OCI-LY1 (cell line): ENCODE measurements at regions not wholly inside any gene's neighbourhood (a gene's known extent, or its start where the extent isn't known, plus 50 kb on each side); places are given as distances from the start of the nearest gene placed in this dataset.

Experiments used
- H2AFZ ChIP-seq: fragments of 200-600 bp; sonication (generic), shearing (Covaris generic); 2 replicates; pipeline ENCODE4 v1.6.0; 2014; ENCODE audit warnings: antibody characterized with exemption, mild to moderate bottlenecking, low read length
- H3F3A ChIP-seq: fragments of 200-600 bp; sonication (generic), shearing (Covaris generic); 2 replicates; pipeline ENCODE4 v1.6.0; 2014; ENCODE audit warnings: mild to moderate bottlenecking, antibody characterized with exemption, low read length, moderate library complexity; ENCODE audit not compliant: insufficient read depth
- H3K27ac ChIP-seq: fragments of 200-600 bp; sonication (generic); 2 replicates; pipeline ENCODE4 v1.5.1; 2014; ENCODE audit warnings: low read length, mixed run types, mild to moderate bottlenecking, low read depth; ENCODE audit not compliant: poor library complexity, severe bottlenecking
- H3K27me3 ChIP-seq: fragments of 200-600 bp; sonication (generic); 2 replicates; pipeline ENCODE4 v1.6.0; 2014; ENCODE audit warnings: antibody characterized with exemption, mild to moderate bottlenecking, low read length, moderate library complexity; ENCODE audit not compliant: insufficient read depth
- H3K36me3 ChIP-seq: fragments of 200-600 bp; sonication (generic); 2 replicates; pipeline ENCODE4 v1.6.1; 2014; ENCODE audit warnings: mild to moderate bottlenecking, antibody characterized with exemption, low read length, moderate library complexity, mixed read lengths; ENCODE audit not compliant: insufficient read depth
- H3K4me1 ChIP-seq: fragments of 200-600 bp; sonication (generic); 2 replicates; pipeline ENCODE4 v1.5.1; 2014; ENCODE audit warnings: mild to moderate bottlenecking, low read length, moderate library complexity; ENCODE audit not compliant: insufficient read depth, severe bottlenecking
- H3K4me2 ChIP-seq: fragments of 200-600 bp; sonication (generic), shearing (Covaris generic); 2 replicates; pipeline ENCODE4 v1.6.1; 2014; ENCODE audit warnings: low read length
- H3K4me3 ChIP-seq: fragments of 200-600 bp; sonication (generic); 2 replicates; pipeline ENCODE4 v1.5.1; 2014; ENCODE audit warnings: low read length, low read depth, mild to moderate bottlenecking, mixed read lengths; ENCODE audit not compliant: poor library complexity, severe bottlenecking
- H3K79me2 ChIP-seq: fragments of 200-600 bp; shearing (Covaris generic); 2 replicates; pipeline ENCODE4 v1.6.1; 2016; ENCODE audit warnings: mixed run types, low read length, mixed read lengths; ENCODE audit not compliant: insufficient read depth
- H3K9ac ChIP-seq: fragments of 200-600 bp; sonication (generic), shearing (Covaris generic); 2 replicates; pipeline ENCODE4 v1.6.1; 2014; ENCODE audit warnings: mild to moderate bottlenecking, low read length, mixed read lengths
- H3K9me2 ChIP-seq: fragments of 200-600 bp; sonication (generic), shearing (Covaris generic); 2 replicates; pipeline ENCODE4 v1.6.1; 2014; ENCODE audit warnings: low read depth, mild to moderate bottlenecking, low read length, mixed read lengths
- H3K9me3 ChIP-seq: fragments of 200-600 bp; shearing (Covaris generic); 2 replicates; pipeline ENCODE4 v1.6.1; 2014; ENCODE audit warnings: low read length, mixed read lengths
- H4K20me1 ChIP-seq: fragments of 200-600 bp; sonication (generic), shearing (Covaris generic); 2 replicates; pipeline ENCODE4 v1.6.0; 2016; ENCODE audit warnings: mild to moderate bottlenecking, low read length; ENCODE audit not compliant: insufficient read depth
- CTCF ChIP-seq: fragments of 200-600 bp; sonication (generic), shearing (Covaris generic); IDR thresholded peaks from 2 replicates; pipeline ENCODE4 v1.5.1; 2017; ENCODE audit warnings: mild to moderate bottlenecking, antibody characterized with exemption, low read length, moderate library complexity, mixed read lengths
- EZH2 ChIP-seq: fragments of 200-600 bp; sonication (generic), shearing (Covaris generic); IDR thresholded peaks from 2 replicates; pipeline ENCODE4 v1.8.0; 2017; ENCODE audit warnings: borderline replicate concordance, mixed run types, mild to moderate bottlenecking, antibody characterized with exemption, low read length, moderate library complexity, mixed read lengths

DNA sequence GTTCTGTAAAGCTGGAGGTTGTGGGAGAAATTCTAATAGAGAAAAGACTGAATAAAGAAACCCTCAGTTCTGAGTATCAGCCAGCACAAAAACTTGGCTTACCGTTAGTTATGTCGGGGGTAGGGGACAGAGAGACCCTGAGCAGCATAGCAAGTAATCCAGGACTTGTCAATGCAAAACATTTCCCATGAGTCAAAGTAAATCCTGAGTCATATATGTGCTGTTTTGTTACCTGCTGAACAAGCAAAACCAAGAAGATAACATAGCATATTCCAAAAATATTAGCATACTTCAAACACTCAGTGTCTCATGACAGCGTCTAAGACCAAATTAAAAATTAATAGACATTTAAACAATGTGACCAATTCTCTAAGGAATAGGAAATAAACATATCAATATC, 75.1 kb upstream of the LUZP2 start:
- no peak overlapping the region for H3K4me3 ChIP-seq
- no peaks in the 10 kb centered on the region for H3K9me2 ChIP-seq
- H3K9ac ChIP-seq: no peak overlapping the region
- H3K4me2 ChIP-seq: no peak overlapping the region
- H3K79me2 ChIP-seq: no peaks in the 10 kb centered on the region
- no peaks in the 10 kb centered on the region for H3F3A ChIP-seq
- H3K27ac ChIP-seq: no peak overlapping the region
- no peaks in the 10 kb centered on the region for H3K4me1 ChIP-seq
- TF ChIP-seq CTCF: no peak
- TF ChIP-seq EZH2: no peak
- H3K36me3 ChIP-seq: no peaks in the 10 kb centered on the region
- H4K20me1 ChIP-seq: no peaks in the 10 kb centered on the region
- H3K9me3 ChIP-seq: no peaks in the 10 kb centered on the region
- no peak overlapping the region for H2AFZ ChIP-seq
- H3K27me3 ChIP-seq: no peaks in the 10 kb centered on the region

- Histone ChIP-seq H3K27me3 (no peaks in the 10 kb centered on the region), H3K4me2 (no peak overlapping the region), H3K36me3 (no peaks in the 10 kb centered on the region), H4K20me1 (no peaks in the 10 kb centered on the region), H3K9ac (no peak overlapping the region), H3K27ac (no peak overlapping the region), H3K79me2 (no peaks in the 10 kb centered on the region), H3K9me3 (no peaks in the 10 kb centered on the region), H3K4me1 (no peaks in the 10 kb centered on the region), H3F3A (no peaks in the 10 kb centered on the region), H3K9me2 (no peaks in the 10 kb centered on the region), H2AFZ (no peak overlapping the region), H3K4me3 (no peak overlapping the region)
- TF ChIP-seq CTCF (no peak), EZH2 (no peak)
These were observed 74.5 kb upstream of the LUZP2 start for GRCh38 chr11:24422376-24422775.

- Histone ChIP-seq H3K9me2 (no peaks in the 10 kb centered on the region), H3K4me2 (no peak overlapping the region), H2AFZ (no peak overlapping the region), H3K4me3 (no peak overlapping the region), H3K36me3 (no peaks in the 10 kb centered on the region), H3K79me2 (no peaks in the 10 kb centered on the region), H3F3A (no peaks in the 10 kb centered on the region), H4K20me1 (no peaks in the 10 kb centered on the region), H3K27me3 (no peaks in the 10 kb centered on the region), H3K4me1 (no peaks in the 10 kb centered on the region), H3K27ac (no peak overlapping the region), H3K9me3 (no peaks in the 10 kb centered on the region), H3K9ac (no peak overlapping the region)
- TF ChIP-seq CTCF: no peak
- no peak for TF ChIP-seq EZH2
These were observed 59.7 kb upstream of the LUZP2 start for GRCh38 chr11:24437123-24437522.
